CD14-positive monocyte (primary cell): ENCODE measurements at regions not wholly inside any gene's neighbourhood (a gene's known extent, or its start where the extent isn't known, plus 50 kb on each side); places are given as distances from the start of the nearest gene placed in this dataset.

ENCODE experiments used
- DNase-seq, 3 donors: peaks; one replicate each; pipeline ENCODE4 v3.0.0-alpha.2; 2011 to 2022
- H2AFZ ChIP-seq: 2 replicates; pipeline ENCODE4 v1.6.0; 2012; ENCODE audit warnings: mild to moderate bottlenecking, low read depth, low read length, inconsistent platforms; ENCODE audit not compliant: insufficient read depth, poor library complexity, severe bottlenecking
- H3K27ac ChIP-seq, 2 donors: 1 replicate in 1 of 2; 2 replicates in 1 of 2; pipeline ENCODE4 v1.5.1; 2012 to 2013; ENCODE audit warnings: low read length in 2 of 2, control low read depth in 1 of 2, inconsistent platforms in 1 of 2, low read depth in 1 of 2, mild to moderate bottlenecking in 1 of 2
- H3K27me3 ChIP-seq, 2 donors: one replicate each; pipeline versions ENCODE4 v1.6.0 to v1.6.1; 2011 to 2013; ENCODE audit warnings: low read length in 2 of 2; ENCODE audit not compliant: control insufficient read depth in 2 of 2, insufficient read depth in 2 of 2
- H3K36me3 ChIP-seq, 2 donors: replicated peaks in 1 of 2; 1 replicate in 1 of 2; 2 replicates in 1 of 2; pipeline versions ENCODE4 v1.5.1 to v1.6.1; 2012 to 2013; ENCODE audit warnings: low read length in 2 of 2, control low read depth in 1 of 2, inconsistent platforms in 1 of 2, mild to moderate bottlenecking in 1 of 2; ENCODE audit not compliant: insufficient read depth in 2 of 2, control insufficient read depth in 1 of 2
- H3K4me1 ChIP-seq, 2 donors: 1 replicate in 1 of 2; 2 replicates in 1 of 2; pipeline versions ENCODE4 v1.5.1 to v1.6.1; 2012 to 2013; ENCODE audit warnings: low read length in 2 of 2, control low read depth in 1 of 2, inconsistent platforms in 1 of 2, mild to moderate bottlenecking in 1 of 2, moderate library complexity in 1 of 2; ENCODE audit not compliant: insufficient read depth in 2 of 2, control insufficient read depth in 1 of 2
- H3K4me2 ChIP-seq: replicated peaks from 2 replicates; pipeline ENCODE3; 2012; ENCODE audit warnings: low read length, moderate library complexity, mild to moderate bottlenecking; ENCODE audit not compliant: poor library complexity, severe bottlenecking; ENCODE audit errors: extremely low read depth
- H3K4me3 ChIP-seq, 3 experiments: fragments of 200-600 bp in 1 of 3; sonication (generic) in 1 of 3; replicated peaks in 1 of 3; 1 replicate in 2 of 3; 2 replicates in 1 of 3; pipeline ENCODE4 v1.5.1; 2011 to 2013; ENCODE audit warnings: low read length in 3 of 3, mild to moderate bottlenecking in 3 of 3, control low read depth in 2 of 3, low read depth in 2 of 3, inconsistent platforms in 1 of 3, moderate library complexity in 1 of 3
- H3K79me2 ChIP-seq: 2 replicates; pipeline ENCODE4 v1.6.0; 2012; ENCODE audit warnings: mild to moderate bottlenecking, control low read depth, inconsistent platforms, low read length, moderate library complexity; ENCODE audit not compliant: insufficient read depth
- H3K9ac ChIP-seq: 2 replicates; pipeline ENCODE4 v1.6.0; 2017; ENCODE audit warnings: low read length, mild to moderate bottlenecking; ENCODE audit not compliant: insufficient read depth, poor library complexity, severe bottlenecking
- H3K9me3 ChIP-seq, 2 donors: replicated peaks in 1 of 2; 1 replicate in 1 of 2; 2 replicates in 1 of 2; pipeline versions ENCODE4 v1.5.1 to v1.6.1; 2012 to 2013; ENCODE audit warnings: low read length in 2 of 2, control low read depth in 1 of 2; ENCODE audit not compliant: control insufficient read depth in 1 of 2, insufficient read depth in 1 of 2
- H4K20me1 ChIP-seq: 2 replicates; pipeline ENCODE4 v1.6.0; 2012; ENCODE audit warnings: mild to moderate bottlenecking, low read length, control low read depth, moderate library complexity; ENCODE audit not compliant: insufficient read depth
- H3K27ac Mint-ChIP-seq, 7 donors: one replicate each; pipeline ENCODE4 v1.8.0; 2020; ENCODE audit warnings: mild to moderate bottlenecking in 7 of 7, mixed read lengths in 7 of 7, moderate library complexity in 6 of 7, inconsistent platforms in 2 of 7
- H3K27me3 Mint-ChIP-seq, 3 donors: one replicate each; pipeline ENCODE4 v1.8.0; 2021 to 2022; ENCODE audit warnings: low read depth in 3 of 3, mild to moderate bottlenecking in 3 of 3, mixed read lengths in 3 of 3, moderate library complexity in 3 of 3, inconsistent platforms in 1 of 3
- H3K36me3 Mint-ChIP-seq, 2 donors: one replicate each; pipeline ENCODE4 v1.8.0; 2020; ENCODE audit warnings: mixed read lengths in 2 of 2, inconsistent platforms in 1 of 2, mild to moderate bottlenecking in 1 of 2
- H3K4me1 Mint-ChIP-seq: one replicate; pipeline ENCODE4 v1.8.0; 2020; ENCODE audit warnings: mild to moderate bottlenecking, mixed read lengths
- H3K4me3 Mint-ChIP-seq, 2 donors: one replicate each; pipeline ENCODE4 v1.8.0; 2020; ENCODE audit warnings: mild to moderate bottlenecking in 2 of 2, mixed read lengths in 2 of 2, moderate library complexity in 1 of 2
- H3K9me3 Mint-ChIP-seq, 7 donors: one replicate each; pipeline ENCODE4 v1.8.0; 2020 to 2022; ENCODE audit warnings: mixed read lengths in 7 of 7, mild to moderate bottlenecking in 6 of 7, moderate library complexity in 6 of 7, inconsistent platforms in 2 of 7
- CTCF ChIP-seq: fragments of 200-600 bp; IDR thresholded peaks from one replicate; pipeline ENCODE4 v1.8.0; 2022; ENCODE audit warnings: antibody characterized with exemption, mild to moderate bottlenecking
- WGBS: methylation state at CpG from one replicate; pipeline ENCODE4 v1.1.5; 2013; ENCODE audit warnings: missing lambda C conversion rate; ENCODE audit not compliant: insufficient coverage; 5-methylcytosine and 5-hydroxymethylcytosine counted together
- intact Hi-C, 2 donors: fragments of 100-400 bp; cut with micrococcal nuclease; formaldehyde crosslinking; loops; one replicate each; pipeline versions ENCODE4 v1.15.0 to v1.15.1; 2023

- no peaks in the 10 kb centered on the region for H4K20me1 ChIP-seq
- TF ChIP-seq CTCF, result no peak
- H3K4me3 Mint-ChIP-seq, result no peak overlapping the region
- no peak overlapping the region for H3K4me2 ChIP-seq
- no peaks in the 10 kb centered on the region for H3K27me3 ChIP-seq
- peaks cover 0 to 1% (median 0%) of the 10 kb centered on the region in 3 donors for H3K27me3 Mint-ChIP-seq
- H3K27ac Mint-ChIP-seq, result no peak overlapping the region
- H3K27ac ChIP-seq, result no peak overlapping the region
- H3K9me3 ChIP-seq, result no peaks in the 10 kb centered on the region
- no peaks in the 10 kb centered on the region for H3K36me3 Mint-ChIP-seq
- H3K36me3 ChIP-seq, result no peaks in the 10 kb centered on the region
- WGBS, result 80% methylated on average over 1 of the region's 6 CpGs
- no peak overlapping the region for H3K4me3 ChIP-seq
- intact Hi-C loops, result no loop called here
- H3K4me1 Mint-ChIP-seq, result no peaks in the 10 kb centered on the region
- no peaks in the 10 kb centered on the region for H3K4me1 ChIP-seq
- no peak overlapping the region for H2AFZ ChIP-seq
- no peaks in the 10 kb centered on the region for H3K79me2 ChIP-seq
- no peak for DNase-seq
- H3K9ac ChIP-seq, result no peak overlapping the region
- H3K9me3 Mint-ChIP-seq, result peaks cover 0 to 3% (median 0%) of the 10 kb centered on the region in 7 donors
These were observed 509.7 kb downstream of the TDRD15 start for GRCh38 chr2:21633466-21633865.

GRCh38 chr2:21633911-21634310, 510.1 kb downstream of the TDRD15 start:
- no peak overlapping the region for H3K9ac ChIP-seq
- no peak for TF ChIP-seq CTCF
- WGBS, result 76% methylated on average over 4 of the region's 7 CpGs
- H3K4me2 ChIP-seq, result no peak overlapping the region
- H3K36me3 ChIP-seq, result no peaks in the 10 kb centered on the region
- Mint-ChIP-seq H3K27ac (no peak overlapping the region), H3K36me3 (no peaks in the 10 kb centered on the region), H3K27me3 (peaks cover 0 to 1% (median 0%) of the 10 kb centered on the region in 3 donors), H3K4me1 (no peaks in the 10 kb centered on the region), H3K4me3 (no peak overlapping the region), H3K9me3 (peaks cover 0 to 3% (median 0%) of the 10 kb centered on the region in 7 donors)
- no peak overlapping the region for H3K4me3 ChIP-seq
- no peak overlapping the region for H2AFZ ChIP-seq
- intact Hi-C loops, result no loop called here
- H3K27ac ChIP-seq, result no peak overlapping the region
- no peaks in the 10 kb centered on the region for H3K79me2 ChIP-seq
- H3K9me3 ChIP-seq, result no peaks in the 10 kb centered on the region
- H3K4me1 ChIP-seq, result no peaks in the 10 kb centered on the region
- no peaks in the 10 kb centered on the region for H3K27me3 ChIP-seq
- DNase-seq, result no peak
- no peaks in the 10 kb centered on the region for H4K20me1 ChIP-seq
